ENCODE measurements at regions not wholly inside any gene's neighbourhood (a gene's known extent, or its start where the extent isn't known, plus 50 kb on each side); places are given as distances from the start of the nearest gene placed in this dataset.

GRCh38 chr7:17583786-17584185 lies 285.3 kb downstream of the AHR start:
- H3K4me2 ChIP-seq (replicated peaks; ENCODE audit: extremely low read depth, low read length, poor library complexity, severe bottlenecking), result no peak overlapping the region
- no peaks in the 10 kb centered on the region for H3K27me3 ChIP-seq (ENCODE audit: control insufficient read depth in 2 of 2, insufficient read depth in 2 of 2, low read length in 2 of 2)
- H3K4me3 ChIP-seq (replicated peaks in 1 of 3; ENCODE audit: low read depth in 2 of 3, low read length in 3 of 3), result no peak overlapping the region
- no peaks in the 10 kb centered on the region for H4K20me1 ChIP-seq (ENCODE audit: insufficient read depth, low read length)
- H3K79me2 ChIP-seq (ENCODE audit: insufficient read depth, low read length), result no peaks in the 10 kb centered on the region
- intact Hi-C loops (cut with micrococcal nuclease), result no loop called here
- no peak overlapping the region for H3K27ac Mint-ChIP-seq
- no peaks in the 10 kb centered on the region for H3K9me3 ChIP-seq (replicated peaks in 1 of 2; ENCODE audit: control insufficient read depth in 1 of 2, insufficient read depth in 1 of 2, low read length in 2 of 2)
- TF ChIP-seq, protein P1, sequence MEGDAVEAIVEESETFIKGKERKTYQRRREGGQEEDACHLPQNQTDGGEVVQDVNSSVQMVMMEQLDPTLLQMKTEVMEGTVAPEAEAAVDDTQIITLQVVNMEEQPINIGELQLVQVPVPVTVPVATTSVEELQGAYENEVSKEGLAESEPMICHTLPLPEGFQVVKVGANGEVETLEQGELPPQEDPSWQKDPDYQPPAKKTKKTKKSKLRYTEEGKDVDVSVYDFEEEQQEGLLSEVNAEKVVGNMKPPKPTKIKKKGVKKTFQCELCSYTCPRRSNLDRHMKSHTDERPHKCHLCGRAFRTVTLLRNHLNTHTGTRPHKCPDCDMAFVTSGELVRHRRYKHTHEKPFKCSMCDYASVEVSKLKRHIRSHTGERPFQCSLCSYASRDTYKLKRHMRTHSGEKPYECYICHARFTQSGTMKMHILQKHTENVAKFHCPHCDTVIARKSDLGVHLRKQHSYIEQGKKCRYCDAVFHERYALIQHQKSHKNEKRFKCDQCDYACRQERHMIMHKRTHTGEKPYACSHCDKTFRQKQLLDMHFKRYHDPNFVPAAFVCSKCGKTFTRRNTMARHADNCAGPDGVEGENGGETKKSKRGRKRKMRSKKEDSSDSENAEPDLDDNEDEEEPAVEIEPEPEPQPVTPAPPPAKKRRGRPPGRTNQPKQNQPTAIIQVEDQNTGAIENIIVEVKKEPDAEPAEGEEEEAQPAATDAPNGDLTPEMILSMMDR (IDR thresholded peaks at IDR 0.05), result no peak
- H2AFZ ChIP-seq (ENCODE audit: insufficient read depth, low read depth, low read length, poor library complexity, severe bottlenecking), result no peak overlapping the region
- H3K9ac ChIP-seq (ENCODE audit: insufficient read depth, low read length, poor library complexity, severe bottlenecking), result no peak overlapping the region
- no peak overlapping the region for H3K4me3 Mint-ChIP-seq
- H3K36me3 Mint-ChIP-seq, result no peaks in the 10 kb centered on the region
- H3K36me3 ChIP-seq (replicated peaks in 1 of 2; ENCODE audit: control insufficient read depth in 1 of 2, insufficient read depth in 2 of 2, low read length in 2 of 2), result no peaks in the 10 kb centered on the region
- peaks cover 0 to 6% (median 0%) of the 10 kb centered on the region in 7 donors for H3K9me3 Mint-ChIP-seq
- H3K4me1 Mint-ChIP-seq, result no peaks in the 10 kb centered on the region
- H3K4me1 ChIP-seq (ENCODE audit: control insufficient read depth in 1 of 2, insufficient read depth in 2 of 2, low read length in 2 of 2), result no peaks in the 10 kb centered on the region
- peaks cover 0 to 8% (median 3%) of the 10 kb centered on the region in 3 donors for H3K27me3 Mint-ChIP-seq (ENCODE audit: low read depth in 3 of 3)
- H3K27ac ChIP-seq (ENCODE audit: low read depth in 1 of 2, low read length in 2 of 2), result no peak overlapping the region
- 100% methylated on average over 1 of the region's 1 CpG for WGBS (ENCODE audit: insufficient coverage)
- DNase-seq, result no peak

GRCh38 chr7:17584822-17585221 lies 286.4 kb downstream of the AHR start:
- Mint-ChIP-seq H3K36me3 (no peaks in the 10 kb centered on the region), H3K9me3 (peaks cover 0 to 6% (median 0%) of the 10 kb centered on the region in 7 donors), H3K4me1 (no peaks in the 10 kb centered on the region), H3K27me3 (ENCODE audit: low read depth in 3 of 3) (peaks cover 0 to 7% (median 3%) of the 10 kb centered on the region in 3 donors), H3K27ac (no peak overlapping the region), H3K4me3 (no peak overlapping the region)
- H3K79me2 ChIP-seq (ENCODE audit: insufficient read depth, low read length), result no peaks in the 10 kb centered on the region
- no peaks in the 10 kb centered on the region for H3K4me1 ChIP-seq (ENCODE audit: control insufficient read depth in 1 of 2, insufficient read depth in 2 of 2, low read length in 2 of 2)
- H3K4me2 ChIP-seq (replicated peaks; ENCODE audit: extremely low read depth, low read length, poor library complexity, severe bottlenecking), result no peak overlapping the region
- no peaks in the 10 kb centered on the region for H3K27me3 ChIP-seq (ENCODE audit: control insufficient read depth in 2 of 2, insufficient read depth in 2 of 2, low read length in 2 of 2)
- H4K20me1 ChIP-seq (ENCODE audit: insufficient read depth, low read length), result no peaks in the 10 kb centered on the region
- TF ChIP-seq, protein P1 (IDR thresholded peaks at IDR 0.05), result no peak
- H3K27ac ChIP-seq (ENCODE audit: low read depth in 1 of 2, low read length in 2 of 2), result no peak overlapping the region
- H3K36me3 ChIP-seq (replicated peaks in 1 of 2; ENCODE audit: control insufficient read depth in 1 of 2, insufficient read depth in 2 of 2, low read length in 2 of 2), result no peaks in the 10 kb centered on the region
- no peak overlapping the region for H3K9ac ChIP-seq (ENCODE audit: insufficient read depth, low read length, poor library complexity, severe bottlenecking)
- H2AFZ ChIP-seq (ENCODE audit: insufficient read depth, low read depth, low read length, poor library complexity, severe bottlenecking), result no peak overlapping the region
- no peaks in the 10 kb centered on the region for H3K9me3 ChIP-seq (replicated peaks in 1 of 2; ENCODE audit: control insufficient read depth in 1 of 2, insufficient read depth in 1 of 2, low read length in 2 of 2)
- intact Hi-C loops (cut with micrococcal nuclease), result no loop called here
- H3K4me3 ChIP-seq (replicated peaks in 1 of 3; ENCODE audit: low read depth in 2 of 3, low read length in 3 of 3), result no peak overlapping the region
- no CpG with 5 or more reads among the region's 1 CpG for WGBS (ENCODE audit: insufficient coverage)
- DNase-seq, result no peak

Measured in CD14-positive monocyte (primary cell).